Neural progenitor cell (in vitro differentiated cells): ENCODE measurements at regions not wholly inside any gene's neighbourhood (a gene's known extent, or its start where the extent isn't known, plus 50 kb on each side); places are given as distances from the start of the nearest gene placed in this dataset.
"Not testable (repeated sequence)": the region's sequence is repeated elsewhere in the genome, so short reads cannot be mapped to it uniquely, and the experiment has no call there.

ENCODE experiments used
- DNase-seq: peaks from one replicate; pipeline ENCODE4 v3.0.0-alpha.2; 2016; ENCODE audit warnings: low spot score
- H2AFZ ChIP-seq: fragments of 200-600 bp; sonication (generic); replicated peaks from 2 replicates; pipeline ENCODE4 v1.6.1; 2016; ENCODE audit warnings: antibody characterized with exemption
- H3F3A ChIP-seq: fragments of 200-600 bp; sonication (generic); 2 replicates; pipeline ENCODE4 v1.6.1; 2016; ENCODE audit warnings: antibody characterized with exemption, low read depth
- H3K27ac ChIP-seq: fragments of 200-600 bp; sonication (generic); 2 replicates; pipeline ENCODE4 v1.5.1; 2016; ENCODE audit warnings: mild to moderate bottlenecking
- H3K27me3 ChIP-seq: fragments of 200-600 bp; sonication (generic); 2 replicates; pipeline ENCODE4 v1.6.1; 2016; ENCODE audit warnings: mild to moderate bottlenecking, moderate library complexity
- H3K36me3 ChIP-seq: fragments of 200-600 bp; sonication (generic); 2 replicates; pipeline ENCODE4 v1.5.1; 2016
- H3K4me1 ChIP-seq: fragments of 200-600 bp; sonication (generic); 2 replicates; pipeline ENCODE4 v1.6.1; 2016; ENCODE audit warnings: mixed run types
- H3K4me2 ChIP-seq: fragments of 200-600 bp; sonication (generic); 2 replicates; pipeline ENCODE4 v1.6.1; 2016
- H3K4me3 ChIP-seq: fragments of 200-600 bp; sonication (generic); 2 replicates; pipeline ENCODE4 v1.5.1; 2016
- H3K79me2 ChIP-seq: fragments of 200-600 bp; sonication (generic); 2 replicates; pipeline ENCODE4 v1.6.1; 2016; ENCODE audit warnings: low read depth
- H3K9ac ChIP-seq: fragments of 200-600 bp; sonication (generic); 2 replicates; pipeline ENCODE4 v1.6.1; 2016
- H3K9me3 ChIP-seq: fragments of 200-600 bp; sonication (generic); 2 replicates; pipeline ENCODE4 v1.5.1; 2016; ENCODE audit warnings: low read depth
- H4K20me1 ChIP-seq: fragments of 200-600 bp; sonication (generic); 2 replicates; pipeline ENCODE4 v1.6.1; 2016; ENCODE audit warnings: low read depth
- H3K27ac Mint-ChIP-seq: 3 replicates; pipeline ENCODE4 v1.8.0; 2021; ENCODE audit warnings: mixed read lengths
- H3K27me3 Mint-ChIP-seq: 2 replicates; pipeline ENCODE4 v1.8.0; 2022; ENCODE audit warnings: low read depth, mild to moderate bottlenecking, inconsistent platforms, moderate library complexity, mixed read lengths; ENCODE audit not compliant: insufficient read depth
- H3K36me3 Mint-ChIP-seq: 3 replicates; pipeline ENCODE4 v1.8.0; 2021; ENCODE audit warnings: mixed read lengths
- H3K4me1 Mint-ChIP-seq: 3 replicates; pipeline ENCODE4 v1.8.0; 2021; ENCODE audit warnings: mixed read lengths
- H3K4me3 Mint-ChIP-seq: 3 replicates; pipeline ENCODE4 v1.8.0; 2021; ENCODE audit warnings: mild to moderate bottlenecking, moderate library complexity, mixed read lengths
- H3K9me3 Mint-ChIP-seq: 3 replicates; pipeline ENCODE4 v1.8.0; 2020; ENCODE audit warnings: mixed read lengths
- EZH2 ChIP-seq: fragments of 200-600 bp; sonication (generic); IDR thresholded peaks from 2 replicates; pipeline ENCODE4 v1.6.1; 2017; ENCODE audit warnings: antibody characterized with exemption, mild to moderate bottlenecking, moderate library complexity
- EZH2phosphoT487 ChIP-seq: fragments of 200-600 bp; sonication (generic); IDR thresholded peaks from 2 replicates; pipeline ENCODE4 v1.6.1; 2017; ENCODE audit warnings: antibody characterized with exemption
- TF ChIP-seq, protein P1 (sequence below): fragments of 200-600 bp; sonication (generic); IDR thresholded peaks from 2 replicates; pipeline ENCODE4 v1.5.1; 2017; ENCODE audit warnings: antibody characterized with exemption, mild to moderate bottlenecking

DNA sequence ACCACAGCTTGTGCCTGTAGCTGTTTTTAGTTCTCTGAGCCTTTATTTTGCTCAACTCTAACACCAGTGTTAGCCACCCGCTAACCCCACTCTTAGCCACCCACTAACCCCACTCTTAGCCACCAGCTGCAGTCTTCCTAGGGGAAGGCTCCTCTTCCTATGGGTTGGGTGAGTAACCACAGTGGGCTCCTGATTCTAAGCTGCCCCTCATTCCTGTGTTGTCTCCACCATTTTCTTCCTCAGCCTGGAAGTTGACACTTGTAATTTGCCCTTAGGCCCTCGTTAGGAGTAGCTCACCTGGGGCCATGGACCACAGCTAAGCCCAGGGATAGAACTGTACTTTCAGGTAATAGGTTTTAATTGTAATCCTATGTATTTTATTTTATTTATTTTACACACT, 782.9 kb upstream of the TPTE start:
- Mint-ChIP-seq H3K36me3 (no peaks in the 10 kb centered on the region), H3K4me1 (no peaks in the 10 kb centered on the region)
- no peak overlapping the region for H3K4me3 ChIP-seq

DNA sequence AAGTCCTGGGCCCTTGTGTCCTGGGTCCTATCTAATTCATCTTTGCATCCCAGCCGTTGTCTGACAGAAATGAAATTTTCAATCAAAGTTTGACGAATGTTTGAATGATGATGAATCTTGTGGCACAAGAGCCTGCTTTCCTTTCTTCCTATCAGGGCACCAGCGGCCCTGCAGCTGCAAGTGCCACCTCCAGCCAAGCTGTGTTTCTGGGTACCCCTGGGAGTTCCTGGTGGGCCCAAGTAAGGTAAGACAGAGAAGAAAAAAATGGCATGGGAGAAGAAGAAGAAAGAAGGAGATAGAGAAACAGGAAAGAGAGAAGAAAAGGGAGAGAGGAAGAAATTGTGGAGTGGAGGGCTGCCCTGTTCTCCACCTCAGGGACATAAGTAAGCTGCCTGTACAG, 782.1 kb upstream of the TPTE start:
- TF ChIP-seq, protein P1, sequence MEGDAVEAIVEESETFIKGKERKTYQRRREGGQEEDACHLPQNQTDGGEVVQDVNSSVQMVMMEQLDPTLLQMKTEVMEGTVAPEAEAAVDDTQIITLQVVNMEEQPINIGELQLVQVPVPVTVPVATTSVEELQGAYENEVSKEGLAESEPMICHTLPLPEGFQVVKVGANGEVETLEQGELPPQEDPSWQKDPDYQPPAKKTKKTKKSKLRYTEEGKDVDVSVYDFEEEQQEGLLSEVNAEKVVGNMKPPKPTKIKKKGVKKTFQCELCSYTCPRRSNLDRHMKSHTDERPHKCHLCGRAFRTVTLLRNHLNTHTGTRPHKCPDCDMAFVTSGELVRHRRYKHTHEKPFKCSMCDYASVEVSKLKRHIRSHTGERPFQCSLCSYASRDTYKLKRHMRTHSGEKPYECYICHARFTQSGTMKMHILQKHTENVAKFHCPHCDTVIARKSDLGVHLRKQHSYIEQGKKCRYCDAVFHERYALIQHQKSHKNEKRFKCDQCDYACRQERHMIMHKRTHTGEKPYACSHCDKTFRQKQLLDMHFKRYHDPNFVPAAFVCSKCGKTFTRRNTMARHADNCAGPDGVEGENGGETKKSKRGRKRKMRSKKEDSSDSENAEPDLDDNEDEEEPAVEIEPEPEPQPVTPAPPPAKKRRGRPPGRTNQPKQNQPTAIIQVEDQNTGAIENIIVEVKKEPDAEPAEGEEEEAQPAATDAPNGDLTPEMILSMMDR: no peak
- TF ChIP-seq EZH2: no peak
- Histone ChIP-seq H3K36me3 (no peaks in the 10 kb centered on the region), H3K27ac (no peak overlapping the region), H4K20me1 (no peaks in the 10 kb centered on the region), H3K27me3 (no peaks in the 10 kb centered on the region), H3K4me1 (no peaks in the 10 kb centered on the region), H3K9me3 (peaks cover 70% of the 10 kb centered on the region), H3K79me2 (no peaks in the 10 kb centered on the region), H3F3A (no peaks in the 10 kb centered on the region), H3K9ac (no peak overlapping the region), H2AFZ (no peak overlapping the region), H3K4me3 (no peak overlapping the region), H3K4me2 (no peak overlapping the region)
- Mint-ChIP-seq H3K4me3 (no peak overlapping the region), H3K27ac (no peak overlapping the region), H3K9me3 (peaks cover 22% of the 10 kb centered on the region), H3K27me3 (peaks cover 2% of the 10 kb centered on the region), H3K4me1 (no peaks in the 10 kb centered on the region), H3K36me3 (no peaks in the 10 kb centered on the region)
- no peak for DNase-seq

More for the DNA sequence above, 782.9 kb upstream of the TPTE start:
- Histone ChIP-seq H3K27me3 (no peaks in the 10 kb centered on the region), H3F3A (no peaks in the 10 kb centered on the region), H3K9me3 (peaks cover 71% of the 10 kb centered on the region), H3K36me3 (no peaks in the 10 kb centered on the region), H3K4me1 (no peaks in the 10 kb centered on the region), H4K20me1 (no peaks in the 10 kb centered on the region), H3K4me2 (no peak overlapping the region), H3K27ac (no peak overlapping the region), H3K79me2 (no peaks in the 10 kb centered on the region), H3K9ac (no peak overlapping the region), H2AFZ (no peak overlapping the region)
- no peak for DNase-seq
- TF ChIP-seq EZH2 (no peak), EZH2phosphoT487 (no peak)
- TF ChIP-seq, protein P1: no peak
- Mint-ChIP-seq H3K9me3 (peaks cover 22% of the 10 kb centered on the region), H3K4me3 (no peak overlapping the region), H3K27me3 (peaks cover 2% of the 10 kb centered on the region), H3K27ac (no peak overlapping the region)

DNA sequence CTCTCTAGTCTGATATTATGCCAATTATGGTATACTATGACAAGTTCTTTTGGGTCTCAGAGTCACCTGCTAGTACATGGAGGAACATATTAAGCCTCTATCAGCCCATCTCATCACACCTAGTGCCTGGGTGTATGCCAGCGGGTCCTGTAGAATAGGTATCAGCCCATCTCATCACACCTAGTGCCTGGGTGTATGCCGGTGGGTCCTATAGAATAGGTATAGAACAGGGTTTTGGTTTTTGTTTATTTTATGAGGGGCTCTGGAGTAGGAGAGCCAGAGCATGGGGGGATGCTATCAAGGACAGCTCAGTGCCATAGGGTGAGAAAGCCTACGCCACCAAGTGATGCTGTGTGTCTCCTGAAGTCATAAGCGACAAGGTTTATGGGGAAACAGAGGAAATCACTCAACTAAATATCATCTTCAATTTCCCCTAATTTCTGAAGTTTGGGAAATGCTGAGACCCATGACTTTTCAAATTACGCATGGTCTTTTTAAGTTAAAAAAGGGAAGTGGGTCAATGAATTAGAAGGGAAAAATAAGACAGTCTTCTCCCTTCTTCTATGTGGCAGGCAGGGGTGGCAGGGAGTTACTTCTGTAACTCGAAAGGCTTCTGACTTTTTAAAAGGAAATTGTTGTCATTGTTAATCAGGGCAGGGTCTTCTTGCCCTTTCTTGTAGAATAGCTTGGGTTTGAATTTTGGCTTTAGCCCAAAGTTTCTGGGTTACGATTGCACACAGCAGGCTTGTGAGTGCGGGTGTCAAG, 781.0 kb upstream of the TPTE start:
- H3K9me3 ChIP-seq: peaks cover 68% of the 10 kb centered on the region
- not testable (repeated sequence) for H3K27ac Mint-ChIP-seq, H3K9ac ChIP-seq

DNA sequence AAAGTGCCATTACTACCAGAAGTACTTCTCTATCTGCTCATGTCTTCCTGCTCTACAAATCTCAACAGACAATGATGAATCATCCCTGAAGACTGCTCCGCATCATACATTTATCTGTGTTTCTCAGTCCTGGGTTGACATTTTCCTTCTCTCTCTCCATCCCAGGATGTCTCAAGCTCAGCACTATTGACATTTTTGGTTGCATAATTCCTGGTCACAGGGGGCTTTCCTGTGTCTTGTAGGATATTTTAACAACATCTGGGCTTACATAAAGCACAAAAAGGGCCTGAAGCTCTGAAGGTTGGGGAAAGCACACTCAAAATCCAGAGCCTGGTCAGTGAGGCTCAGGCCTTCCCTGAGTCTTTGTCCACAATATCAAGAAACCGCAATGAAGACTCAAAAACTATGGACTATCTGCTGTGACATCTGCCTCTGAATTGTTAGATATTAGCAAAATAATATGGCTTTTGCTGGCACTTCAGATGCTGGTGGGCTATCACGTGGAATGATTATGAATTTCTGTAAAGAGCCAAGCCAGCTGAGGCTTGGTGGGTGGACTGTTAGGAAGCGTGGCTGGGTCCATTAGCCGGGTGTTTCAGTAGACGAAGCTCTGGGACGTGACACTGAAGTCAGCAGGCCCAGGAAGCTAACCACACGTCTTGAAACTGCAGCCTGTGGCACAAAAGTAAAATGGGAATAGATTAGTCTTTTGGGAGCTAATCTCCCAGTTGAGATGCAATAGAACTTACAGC, 780.2 kb upstream of the TPTE start:
- not testable (repeated sequence) for H3K9ac ChIP-seq, DNase-seq, H3K27me3 Mint-ChIP-seq, H3K79me2 ChIP-seq, H4K20me1 ChIP-seq, H3K4me1 Mint-ChIP-seq, H3K4me1 ChIP-seq, H3K27ac ChIP-seq, H3K36me3 Mint-ChIP-seq, H3K4me3 ChIP-seq, H3K4me2 ChIP-seq, H3K27ac Mint-ChIP-seq, H2AFZ ChIP-seq, H3K27me3 ChIP-seq, H3F3A ChIP-seq, H3K4me3 Mint-ChIP-seq, H3K36me3 ChIP-seq
- H3K9me3 ChIP-seq: peaks cover 67% of the 10 kb centered on the region
- peaks cover 22% of the 10 kb centered on the region for H3K9me3 Mint-ChIP-seq

More for the DNA sequence above, 781.0 kb upstream of the TPTE start:
- not testable (repeated sequence) for H3K27me3 ChIP-seq, H3K4me1 Mint-ChIP-seq, H3K36me3 ChIP-seq, H3K27ac ChIP-seq, H3F3A ChIP-seq, DNase-seq, H3K4me2 ChIP-seq, H3K4me3 Mint-ChIP-seq, H3K27me3 Mint-ChIP-seq, H4K20me1 ChIP-seq, H3K4me1 ChIP-seq, H3K4me3 ChIP-seq, H3K36me3 Mint-ChIP-seq, H2AFZ ChIP-seq, H3K79me2 ChIP-seq
- peaks cover 22% of the 10 kb centered on the region for H3K9me3 Mint-ChIP-seq

DNA sequence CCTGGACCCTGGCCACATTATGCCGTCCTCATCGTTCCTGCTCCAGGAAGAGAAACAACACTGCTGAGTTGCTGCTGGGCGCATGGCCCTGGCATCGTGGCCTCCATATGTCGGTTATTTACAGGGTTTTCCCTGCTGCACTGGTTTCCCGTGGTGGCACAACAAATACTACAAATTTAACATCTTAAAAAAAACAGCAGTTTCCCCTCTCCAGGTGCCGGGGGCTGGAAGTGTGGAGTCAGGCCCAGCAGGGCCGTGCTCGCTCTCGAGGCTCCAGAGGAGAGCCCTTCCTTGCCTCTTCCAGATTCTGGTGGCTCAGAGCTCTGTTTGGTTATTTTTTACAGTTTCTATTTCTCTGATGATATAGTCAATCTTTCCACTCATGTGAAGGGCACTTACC, 777.8 kb upstream of the TPTE start:
- H3K4me2 ChIP-seq, H3K4me1 Mint-ChIP-seq, H3K36me3 ChIP-seq, H3K27me3 Mint-ChIP-seq, H3K4me1 ChIP-seq, H3K9ac ChIP-seq, H3K27ac ChIP-seq, H4K20me1 ChIP-seq, H3F3A ChIP-seq, H3K4me3 Mint-ChIP-seq, H3K27ac Mint-ChIP-seq, DNase-seq, H2AFZ ChIP-seq, H3K4me3 ChIP-seq, H3K36me3 Mint-ChIP-seq, H3K27me3 ChIP-seq, H3K79me2 ChIP-seq: not testable (repeated sequence)
- peaks cover 34% of the 10 kb centered on the region for H3K9me3 Mint-ChIP-seq
- H3K9me3 ChIP-seq: peaks cover 65% of the 10 kb centered on the region

DNA sequence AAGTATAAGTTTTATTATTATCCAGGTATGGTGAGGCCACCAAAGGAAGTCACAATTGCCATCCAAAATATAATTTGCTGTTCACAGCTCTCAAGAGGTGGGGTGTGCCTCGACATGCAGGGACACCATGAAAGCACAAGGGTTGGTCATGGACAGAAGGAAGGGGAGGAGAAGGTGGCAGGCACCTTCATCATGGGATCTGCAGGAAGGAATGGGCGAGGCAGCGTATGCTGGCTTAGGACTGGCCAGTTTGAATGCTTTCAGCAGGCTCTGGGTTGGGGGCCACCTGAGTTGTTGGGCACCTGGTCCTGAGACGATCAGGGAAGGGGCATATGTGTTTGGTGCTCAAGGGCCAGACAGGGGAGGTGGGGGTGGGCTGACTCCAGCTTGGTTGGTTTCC, 777.2 kb upstream of the TPTE start:
- H3K4me1 ChIP-seq, H3K27me3 ChIP-seq, H3K79me2 ChIP-seq, H3K9ac ChIP-seq, H3K4me2 ChIP-seq, H3K4me3 ChIP-seq, H2AFZ ChIP-seq, H3K4me3 Mint-ChIP-seq, H3K36me3 ChIP-seq, H3K27me3 Mint-ChIP-seq, H3F3A ChIP-seq, DNase-seq, H3K4me1 Mint-ChIP-seq, H3K27ac Mint-ChIP-seq, H4K20me1 ChIP-seq, H3K27ac ChIP-seq, H3K36me3 Mint-ChIP-seq: not testable (repeated sequence)
- H3K9me3 ChIP-seq: peaks cover 66% of the 10 kb centered on the region
- H3K9me3 Mint-ChIP-seq: peaks cover 38% of the 10 kb centered on the region
